Aorta (tissue), 5 donors: ENCODE measurements at regions not wholly inside any gene's neighbourhood (a gene's known extent, or its start where the extent isn't known, plus 50 kb on each side); places are given as distances from the start of the nearest gene placed in this dataset.

Experiments
- ATAC-seq: fragments of 200-7000 bp; cut with Tn5 transposase; one replicate; pipeline ENCODE4 v1.9.1; 2022; ENCODE audit warnings: moderate library complexity; ENCODE audit not compliant: low FRiP score
- DNase-seq, 2 donors: peaks; one replicate each; pipeline ENCODE4 v3.0.0-alpha.2; 2020
- H3K27ac ChIP-seq, 2 donors: one replicate each; pipeline ENCODE4 v1.5.1; 2013; ENCODE audit warnings: low read length in 2 of 2, mild to moderate bottlenecking in 2 of 2, moderate library complexity in 2 of 2, control low read depth in 1 of 2, inconsistent platforms in 1 of 2, low read depth in 1 of 2
- H3K27me3 ChIP-seq, 2 donors: one replicate each; pipeline ENCODE4 v1.6.1; 2013; ENCODE audit warnings: control low read depth in 1 of 2, low read length in 1 of 2, mild to moderate bottlenecking in 1 of 2, moderate library complexity in 1 of 2; ENCODE audit not compliant: insufficient read depth in 2 of 2, control insufficient read depth in 1 of 2
- H3K36me3 ChIP-seq, 2 donors: one replicate each; pipeline ENCODE4 v1.6.1; 2013; ENCODE audit warnings: control low read depth in 1 of 2, low read length in 1 of 2, mild to moderate bottlenecking in 1 of 2; ENCODE audit not compliant: insufficient read depth in 2 of 2, control insufficient read depth in 1 of 2
- H3K4me1 ChIP-seq, 2 donors: one replicate each; pipeline ENCODE4 v1.6.1; 2013; ENCODE audit warnings: low read length in 2 of 2, control low read depth in 1 of 2, mild to moderate bottlenecking in 1 of 2, moderate library complexity in 1 of 2; ENCODE audit not compliant: insufficient read depth in 2 of 2, control insufficient read depth in 1 of 2
- H3K4me3 ChIP-seq, 2 donors: one replicate each; pipeline ENCODE4 v1.5.1; 2013; ENCODE audit warnings: low read length in 2 of 2, control low read depth in 1 of 2, mild to moderate bottlenecking in 1 of 2
- H3K9me3 ChIP-seq: one replicate; pipeline ENCODE4 v1.6.1; 2013; ENCODE audit warnings: mild to moderate bottlenecking, low read length; ENCODE audit not compliant: control insufficient read depth
- WGBS, 2 donors: extraction: QIAGEN DNeasy Blood & Tissue Kit; methylation state at CpG; one replicate each; pipeline ENCODE4 v1.1.7; 2013; 5-methylcytosine and 5-hydroxymethylcytosine counted together
- intact Hi-C, 2 donors: fragments of 100-400 bp; cut with DNase I; formaldehyde crosslinking; loops; one replicate each; pipeline versions ENCODE4 v1.14.2 to v1.15.0; 2022
- donor health status: healthy with polysubstance abuse.
- donor health status: Bipolar disorder and iron deficiency.
- donor health status: DM: no; HTN: no; CAD: no.
- donor health status: DM: no; HTN: no; CAD: no.
- donor health status: DM: yes; HTN: yes; CAD: no.

GRCh38 chr1:14508613-14509012 lies 89.9 kb upstream of the KAZN start:
- ATAC-seq (no peak), DNase-seq (no peak)
- Histone ChIP-seq H3K9me3 (no peaks in the 10 kb centered on the region), H3K27me3 (peaks cover 0 to 1% of the 10 kb centered on the region in 2 donors), H3K36me3 (no peaks in the 10 kb centered on the region), H3K27ac (no peak overlapping the region), H3K4me3 (no peak overlapping the region), H3K4me1 (no peaks in the 10 kb centered on the region)
- 88 to 94% methylated on average over 6 of the region's 6 CpGs for WGBS, 2 donors
- intact Hi-C loops, result no loop called here

DNA sequence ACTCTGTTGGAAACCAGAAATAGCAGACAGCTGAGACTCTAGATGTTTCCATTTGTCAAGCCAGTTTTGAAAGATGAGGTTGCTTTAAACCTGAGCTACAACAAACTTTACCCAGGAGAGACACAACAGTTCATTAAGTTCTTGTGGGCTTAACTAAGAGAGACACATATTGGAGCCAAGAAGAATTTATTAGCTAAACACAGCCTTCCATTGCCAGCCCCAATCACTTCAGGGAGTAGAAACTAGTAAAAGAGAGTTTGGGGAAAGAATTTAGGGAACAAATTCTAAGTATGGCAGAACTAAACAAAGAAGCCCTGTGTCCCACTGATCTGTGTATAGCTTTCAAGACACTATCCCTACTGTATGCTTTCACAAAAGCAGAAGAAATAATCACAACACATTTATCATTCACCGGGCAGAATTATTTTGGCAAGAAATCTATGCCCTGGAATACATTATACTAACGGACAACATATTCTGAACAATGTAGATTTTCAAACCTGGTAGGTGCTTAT lies 87.3 kb upstream of the KAZN start:
- intact Hi-C loops, result no loop called here

DNA sequence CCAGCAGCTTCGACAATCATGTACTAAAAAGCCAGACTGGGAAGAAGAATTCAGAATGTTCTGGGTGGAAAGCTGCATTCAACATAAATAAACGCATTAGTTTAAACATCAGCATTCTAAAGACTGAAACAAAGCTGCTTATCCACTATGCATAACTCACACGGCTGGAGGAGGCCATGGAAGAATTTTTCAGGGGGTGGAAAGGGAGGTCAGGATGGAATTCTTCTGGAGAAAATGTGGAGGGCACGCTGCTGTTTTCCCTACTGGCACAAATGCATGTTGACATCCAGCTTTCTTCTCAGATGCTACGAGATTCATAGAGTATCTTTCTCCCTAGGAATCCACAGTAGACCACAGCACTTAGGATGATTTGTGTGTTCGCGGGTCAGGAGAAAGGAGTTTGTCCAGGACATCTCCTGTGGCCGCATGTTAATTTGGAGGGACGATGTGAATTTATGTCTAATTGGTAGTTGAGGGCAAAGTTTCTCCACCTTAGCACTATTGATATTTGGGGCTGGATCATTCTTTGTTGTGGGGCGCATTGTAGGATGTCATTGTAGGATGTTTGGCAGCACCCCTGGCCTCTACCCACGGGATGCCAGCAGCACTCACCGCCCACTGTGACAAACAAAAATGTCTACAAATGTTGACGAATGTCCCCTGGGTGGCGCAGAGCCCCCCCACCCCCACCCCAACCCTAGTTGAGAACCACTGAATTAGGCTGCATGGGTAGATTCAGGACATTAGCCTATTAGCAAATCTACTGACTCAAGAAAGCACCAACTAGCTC lies 86.5 kb upstream of the KAZN start:
- Histone ChIP-seq H3K9me3 (no peaks in the 10 kb centered on the region), H3K27ac (no peak overlapping the region), H3K27me3 (no peaks in the 10 kb centered on the region), H3K4me3 (no peak overlapping the region), H3K4me1 (no peaks in the 10 kb centered on the region), H3K36me3 (no peaks in the 10 kb centered on the region)
- ATAC-seq (no peak), DNase-seq (no peak)
- WGBS, 2 donors, result 81 to 82% methylated on average over 14 of the region's 14 CpGs
- intact Hi-C loops, result no loop called here

More for the DNA sequence above, 87.3 kb upstream of the KAZN start:
- no peak overlapping the region for H3K4me3 ChIP-seq
- ATAC-seq (no peak), DNase-seq (no peak)
- no peaks in the 10 kb centered on the region for H3K36me3 ChIP-seq
- peaks cover 0 to 1% of the 10 kb centered on the region in 2 donors for H3K27me3 ChIP-seq
- 66 to 71% methylated on average over 2 of the region's 2 CpGs for WGBS, 2 donors
- no peaks in the 10 kb centered on the region for H3K4me1 ChIP-seq
- H3K27ac ChIP-seq, result no peak overlapping the region
- no peaks in the 10 kb centered on the region for H3K9me3 ChIP-seq

- 94 to 96% methylated on average over 7 of the region's 7 CpGs for WGBS, 2 donors
- H3K4me3 ChIP-seq, result no peak overlapping the region
- H3K27me3 ChIP-seq, result no peaks in the 10 kb centered on the region
- H3K9me3 ChIP-seq, result no peaks in the 10 kb centered on the region
- DNase-seq (no peak), ATAC-seq (no peak)
- H3K4me1 ChIP-seq, result no peaks in the 10 kb centered on the region
- intact Hi-C loops, result no loop called here
- H3K27ac ChIP-seq, result no peak overlapping the region
- H3K36me3 ChIP-seq, result no peaks in the 10 kb centered on the region
Measured at GRCh38 chr1:14513111-14513510, 85.4 kb upstream of the KAZN start.

DNA sequence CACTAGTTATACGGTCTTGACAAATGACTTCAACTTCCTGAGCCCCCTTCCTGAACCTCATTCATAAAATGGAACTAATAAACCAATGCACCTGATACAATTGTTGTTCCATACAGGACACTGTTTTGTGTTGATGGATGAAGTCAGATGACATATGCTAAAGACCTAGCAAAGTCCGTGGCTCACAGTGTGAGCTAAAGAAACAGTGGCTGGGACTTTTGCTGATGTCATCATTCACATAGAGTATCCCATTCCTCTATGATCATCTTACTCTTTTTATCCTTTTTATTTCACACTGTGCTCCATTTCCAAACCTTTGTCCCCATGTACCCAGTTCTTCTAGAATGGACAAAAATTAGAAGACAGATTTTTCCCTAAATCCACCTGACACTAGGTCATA lies 83.7 kb upstream of the KAZN start:
- WGBS, 2 donors, result 76 to 81% methylated on average over 2 of the region's 2 CpGs
- Histone ChIP-seq H3K27ac (no peak overlapping the region), H3K27me3 (no peaks in the 10 kb centered on the region), H3K9me3 (no peaks in the 10 kb centered on the region), H3K4me1 (no peaks in the 10 kb centered on the region), H3K36me3 (no peaks in the 10 kb centered on the region), H3K4me3 (no peak overlapping the region)
- no peak for DNase-seq
- no peak for ATAC-seq
- intact Hi-C loops, result no loop called here

DNA sequence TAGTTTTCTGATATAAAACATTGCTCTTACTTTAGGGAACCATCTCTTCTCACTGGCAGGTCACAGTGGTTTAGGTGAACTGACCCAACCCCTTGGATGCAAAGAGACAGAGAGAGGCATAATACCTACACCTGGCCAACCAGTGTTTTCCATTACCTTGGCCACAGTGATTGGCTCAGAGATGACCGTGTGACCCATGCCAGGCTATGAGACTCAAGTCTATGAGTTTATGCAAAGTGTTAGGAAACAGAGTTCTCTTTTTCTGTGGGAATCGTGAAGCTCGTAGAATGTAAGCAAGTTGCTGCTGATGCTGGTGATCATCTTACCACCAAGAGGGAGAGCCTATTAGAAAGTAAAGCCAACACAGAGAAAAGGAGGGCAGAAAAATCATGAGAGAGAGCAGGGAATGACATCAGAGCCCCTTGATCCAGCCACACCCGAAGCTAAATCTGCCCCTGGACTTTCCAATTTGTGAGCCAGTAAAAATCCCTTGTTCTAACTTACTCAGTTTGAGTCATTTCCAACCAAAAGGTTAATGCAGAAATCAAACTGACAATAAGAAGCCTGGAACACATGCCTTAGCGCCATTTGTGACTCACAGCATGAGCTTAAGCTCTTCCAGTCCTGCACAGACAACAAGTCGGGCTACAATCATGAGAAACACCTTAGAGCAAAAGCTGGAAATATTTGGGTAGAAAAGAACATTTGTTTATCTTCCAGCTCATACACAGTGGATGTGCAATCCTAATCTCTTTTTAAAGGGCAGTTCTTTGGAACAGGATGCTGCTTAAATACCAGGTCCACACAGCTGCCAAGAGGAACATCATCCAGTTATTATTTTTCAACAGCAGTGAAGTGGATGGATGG lies 81.3 kb upstream of the KAZN start:
- DNase-seq, result no peak
- WGBS, 2 donors, result 51 to 55% methylated on average over 6 of the region's 6 CpGs
- Histone ChIP-seq H3K4me1 (no peaks in the 10 kb centered on the region), H3K27me3 (no peaks in the 10 kb centered on the region), H3K27ac (no peak overlapping the region), H3K4me3 (no peak overlapping the region), H3K36me3 (no peaks in the 10 kb centered on the region), H3K9me3 (no peaks in the 10 kb centered on the region)
- intact Hi-C loops, result no loop called here
- ATAC-seq, result peak; percentile 67

DNA sequence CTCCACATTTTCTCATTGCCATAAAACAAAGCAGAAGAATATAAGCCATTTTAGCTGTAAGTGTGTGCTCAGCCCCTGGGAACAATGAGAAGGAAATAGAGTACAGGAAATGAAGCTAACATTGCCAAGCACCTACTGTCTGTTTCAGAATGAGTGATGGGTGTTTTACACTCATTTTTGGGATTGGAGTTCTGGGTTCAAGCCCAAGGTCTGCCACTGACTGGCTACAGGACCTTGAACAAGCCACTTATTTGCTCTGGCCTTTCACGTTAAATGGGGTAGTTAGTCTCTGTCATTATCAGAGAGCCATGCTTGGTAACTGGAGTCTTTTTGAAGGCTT lies 80.7 kb upstream of the KAZN start:
- DNase-seq, result no peak
- intact Hi-C loops, result no loop called here
- Histone ChIP-seq H3K27ac (no peak overlapping the region), H3K9me3 (no peaks in the 10 kb centered on the region), H3K4me1 (no peaks in the 10 kb centered on the region), H3K36me3 (no peaks in the 10 kb centered on the region), H3K4me3 (no peak overlapping the region), H3K27me3 (no peaks in the 10 kb centered on the region)
- WGBS, 2 donors, result 35 to 49% methylated on average over 1 of the region's 1 CpG
- no peak for ATAC-seq

DNA sequence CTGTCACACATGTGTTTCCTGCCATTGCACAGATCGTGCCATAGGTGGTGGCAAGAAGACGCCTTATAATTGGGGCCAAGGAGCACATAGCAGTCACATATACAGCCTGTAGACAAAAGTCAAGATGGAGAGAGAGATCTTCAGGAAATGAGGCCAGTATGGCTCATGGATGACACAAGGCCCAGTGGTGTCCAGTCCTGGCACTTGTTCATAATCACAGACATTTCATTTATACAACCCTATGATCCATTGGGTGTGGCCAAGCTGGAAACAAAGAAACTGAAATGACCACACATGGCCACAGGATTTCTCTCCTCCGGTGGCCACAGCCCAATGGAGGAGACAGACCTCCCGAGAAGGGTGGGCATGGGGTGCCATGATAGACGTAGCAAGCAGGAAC lies 78.5 kb upstream of the KAZN start:
- WGBS, 2 donors, result 85 to 88% methylated on average over 5 of the region's 5 CpGs
- H3K27ac ChIP-seq, result no peak overlapping the region
- H3K36me3 ChIP-seq, result no peaks in the 10 kb centered on the region
- H3K4me1 ChIP-seq, result no peaks in the 10 kb centered on the region
- H3K27me3 ChIP-seq, result no peaks in the 10 kb centered on the region
- ATAC-seq (no peak), DNase-seq (no peak)
- H3K4me3 ChIP-seq, result no peak overlapping the region
- intact Hi-C loops, result no loop called here
- H3K9me3 ChIP-seq, result no peaks in the 10 kb centered on the region
